HCT116 (cell line): ENCODE measurements at regions not wholly inside any gene's neighbourhood (a gene's known extent, or its start where the extent isn't known, plus 50 kb on each side); places are given as distances from the start of the nearest gene placed in this dataset.

Source experiments
- ELF1 ChIP-seq: IDR thresholded peaks from 2 replicates; pipeline ENCODE4 v1.6.1; 2012; ENCODE audit warnings: low read depth, borderline replicate concordance
- EZH2phosphoT487 ChIP-seq: fragments of 200-600 bp; IDR thresholded peaks from 2 replicates; pipeline ENCODE4 v1.6.1; 2018; ENCODE audit warnings: antibody characterized with exemption, borderline replicate concordance
- RAD21 ChIP-seq: IDR thresholded peaks from 2 replicates; pipeline ENCODE4 v1.6.1; 2012; ENCODE audit warnings: low read depth, mild to moderate bottlenecking
- TCF7L2 ChIP-seq: IDR thresholded peaks from 2 replicates; pipeline ENCODE4 v1.7.0; 2011; ENCODE audit warnings: borderline replicate concordance, inconsistent platforms; ENCODE audit not compliant: insufficient read depth, insufficient read length; ENCODE audit errors: extremely low read depth
- TF ChIP-seq, protein P1 (sequence below), 3 experiments: fragments of 200-600 bp in 1 of 3; sonication (generic) in 1 of 3; IDR thresholded peaks in 2 of 3; conservative IDR thresholded peaks in 1 of 3; 2 replicates each; pipeline ENCODE4 v1.5.1; 2012 to 2017; ENCODE audit warnings: low read depth in 2 of 3, low read length in 2 of 3, antibody characterized with exemption in 1 of 3, borderline replicate concordance in 1 of 3, control low read depth in 1 of 3, mild to moderate bottlenecking in 1 of 3, mixed read lengths in 1 of 3, mixed run types in 1 of 3, moderate library complexity in 1 of 3; ENCODE audit not compliant: insufficient read depth in 1 of 3
- TF ChIP-seq, protein P2 (sequence below): IDR thresholded peaks from 2 replicates; pipeline ENCODE4 v1.6.1; 2012

DNA sequence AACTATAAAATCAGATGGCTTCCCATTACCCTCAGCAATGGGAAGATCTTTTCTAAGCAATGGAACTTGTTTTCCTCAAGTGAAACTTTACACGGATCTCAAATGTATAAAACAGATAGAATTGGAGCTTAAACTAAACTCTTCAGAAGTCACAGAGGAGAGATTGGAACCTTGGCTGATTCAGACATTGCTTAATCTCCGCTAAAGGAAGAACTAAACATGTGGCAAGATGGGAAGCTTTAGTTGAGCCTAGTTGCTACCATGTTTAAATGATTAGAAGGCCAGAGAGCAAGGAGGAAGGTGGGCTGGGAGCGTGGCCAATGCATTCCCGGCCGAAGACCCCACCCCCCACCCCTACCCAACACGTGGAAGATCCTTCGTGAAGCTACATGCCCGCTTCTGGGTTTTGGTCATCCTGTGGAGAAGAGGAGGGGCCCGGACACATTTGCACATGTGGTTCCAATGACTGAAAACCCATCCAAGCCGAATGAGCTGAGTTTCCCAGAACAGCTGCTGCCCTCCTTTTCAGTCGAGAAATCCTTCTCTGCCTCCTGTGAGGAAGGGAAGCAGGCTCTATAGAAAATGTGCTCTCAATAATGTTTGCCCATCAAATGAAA lies 164.3 kb downstream of the MIS18A start:
- TF ChIP-seq RAD21, result no peak
- TF ChIP-seq, protein P1, sequence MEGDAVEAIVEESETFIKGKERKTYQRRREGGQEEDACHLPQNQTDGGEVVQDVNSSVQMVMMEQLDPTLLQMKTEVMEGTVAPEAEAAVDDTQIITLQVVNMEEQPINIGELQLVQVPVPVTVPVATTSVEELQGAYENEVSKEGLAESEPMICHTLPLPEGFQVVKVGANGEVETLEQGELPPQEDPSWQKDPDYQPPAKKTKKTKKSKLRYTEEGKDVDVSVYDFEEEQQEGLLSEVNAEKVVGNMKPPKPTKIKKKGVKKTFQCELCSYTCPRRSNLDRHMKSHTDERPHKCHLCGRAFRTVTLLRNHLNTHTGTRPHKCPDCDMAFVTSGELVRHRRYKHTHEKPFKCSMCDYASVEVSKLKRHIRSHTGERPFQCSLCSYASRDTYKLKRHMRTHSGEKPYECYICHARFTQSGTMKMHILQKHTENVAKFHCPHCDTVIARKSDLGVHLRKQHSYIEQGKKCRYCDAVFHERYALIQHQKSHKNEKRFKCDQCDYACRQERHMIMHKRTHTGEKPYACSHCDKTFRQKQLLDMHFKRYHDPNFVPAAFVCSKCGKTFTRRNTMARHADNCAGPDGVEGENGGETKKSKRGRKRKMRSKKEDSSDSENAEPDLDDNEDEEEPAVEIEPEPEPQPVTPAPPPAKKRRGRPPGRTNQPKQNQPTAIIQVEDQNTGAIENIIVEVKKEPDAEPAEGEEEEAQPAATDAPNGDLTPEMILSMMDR (IDR thresholded peaks at IDR 0.05 in 2 of 3, conservative IDR thresholded peaks at IDR 0.05 in 1 of 3; ENCODE audit: borderline replicate concordance in 1 of 3, insufficient read depth in 1 of 3, low read depth in 2 of 3, low read length in 2 of 3), result no peak
- TF ChIP-seq ELF1, result no peak
- TF ChIP-seq TCF7L2, result no peak
- TF ChIP-seq, protein P2, sequence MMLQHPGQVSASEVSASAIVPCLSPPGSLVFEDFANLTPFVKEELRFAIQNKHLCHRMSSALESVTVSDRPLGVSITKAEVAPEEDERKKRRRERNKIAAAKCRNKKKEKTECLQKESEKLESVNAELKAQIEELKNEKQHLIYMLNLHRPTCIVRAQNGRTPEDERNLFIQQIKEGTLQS, result no peak
- TF ChIP-seq EZH2phosphoT487, result no peak
